MM.1S (cell line): ENCODE measurements at regions not wholly inside any gene's neighbourhood (a gene's known extent, or its start where the extent isn't known, plus 50 kb on each side); places are given as distances from the start of the nearest gene placed in this dataset.

ENCODE experiments used
- DNase-seq: peaks from one replicate; pipeline ENCODE4 v3.0.0-alpha.2; 2015
- H2AFZ ChIP-seq: fragments of 300-600 bp; sonication (generic); 2 replicates; pipeline ENCODE4 v1.6.0; 2016; ENCODE audit warnings: antibody characterized with exemption, low read length
- H3F3A ChIP-seq: fragments of 300-600 bp; sonication (generic); 2 replicates; pipeline ENCODE4 v1.6.1; 2016; ENCODE audit warnings: mild to moderate bottlenecking, antibody characterized with exemption, low read length, moderate library complexity, mixed read lengths; ENCODE audit not compliant: insufficient read depth
- H3K27ac ChIP-seq: fragments of 300-600 bp; sonication (generic); 2 replicates; pipeline ENCODE4 v1.5.1; 2016; ENCODE audit warnings: mild to moderate bottlenecking, low read length
- H3K27me3 ChIP-seq: fragments of 300-600 bp; sonication (generic); replicated peaks from 2 replicates; pipeline ENCODE4 v1.6.0; 2016; ENCODE audit warnings: low read length; ENCODE audit not compliant: insufficient read depth
- H3K36me3 ChIP-seq: fragments of 300-600 bp; sonication (generic); replicated peaks from 2 replicates; pipeline ENCODE4 v1.6.1; 2016; ENCODE audit warnings: mild to moderate bottlenecking, low read length, mixed read lengths; ENCODE audit not compliant: insufficient read depth
- H3K4me1 ChIP-seq: fragments of 300-600 bp; sonication (generic); 2 replicates; pipeline ENCODE4 v1.6.1; 2016; ENCODE audit warnings: low read length, mixed read lengths
- H3K4me2 ChIP-seq: fragments of 300-600 bp; sonication (generic); 2 replicates; pipeline ENCODE4 v1.6.0; 2016; ENCODE audit warnings: low read depth, low read length
- H3K4me3 ChIP-seq: fragments of 300-600 bp; sonication (generic); 2 replicates; pipeline ENCODE4 v1.5.1; 2016; ENCODE audit warnings: low read length, mixed read lengths
- H3K79me2 ChIP-seq: fragments of 300-600 bp; sonication (generic); 2 replicates; pipeline ENCODE4 v1.6.1; 2016; ENCODE audit warnings: mixed run types, low read length, mixed read lengths
- H3K9ac ChIP-seq: fragments of 300-600 bp; sonication (generic); 2 replicates; pipeline ENCODE4 v1.6.1; 2016; ENCODE audit warnings: low read length, mixed read lengths
- H3K9me2 ChIP-seq: fragments of 300-600 bp; sonication (generic); replicated peaks from 2 replicates; pipeline ENCODE4 v1.6.1; 2016; ENCODE audit warnings: mild to moderate bottlenecking, low read length, mixed read lengths; ENCODE audit not compliant: insufficient read depth
- H3K9me3 ChIP-seq: fragments of 300-600 bp; sonication (generic); replicated peaks from 2 replicates; pipeline ENCODE4 v1.6.1; 2016; ENCODE audit warnings: mild to moderate bottlenecking, low read length, mixed read lengths; ENCODE audit not compliant: insufficient read depth
- H4K20me1 ChIP-seq: fragments of 300-600 bp; sonication (generic); 2 replicates; pipeline ENCODE4 v1.6.1; 2016; ENCODE audit warnings: mild to moderate bottlenecking, low read length, moderate library complexity, mixed read lengths; ENCODE audit not compliant: insufficient read depth
- CTCF ChIP-seq: fragments of 300-600 bp; sonication (generic); IDR thresholded peaks from 2 replicates; pipeline ENCODE4 v1.5.1; 2016; ENCODE audit warnings: antibody characterized with exemption, low read length, mixed read lengths
- EZH2 ChIP-seq: fragments of 300-600 bp; sonication (generic); optimal IDR thresholded peaks from 2 replicates; pipeline ENCODE3; 2017; ENCODE audit warnings: low read depth, mild to moderate bottlenecking, antibody characterized with exemption, low read length, mixed read lengths
- EZH2phosphoT487 ChIP-seq: fragments of 300-600 bp; sonication (generic); IDR thresholded peaks from 2 replicates; pipeline ENCODE4 v1.6.1; 2018; ENCODE audit warnings: antibody characterized with exemption, low read length

DNA sequence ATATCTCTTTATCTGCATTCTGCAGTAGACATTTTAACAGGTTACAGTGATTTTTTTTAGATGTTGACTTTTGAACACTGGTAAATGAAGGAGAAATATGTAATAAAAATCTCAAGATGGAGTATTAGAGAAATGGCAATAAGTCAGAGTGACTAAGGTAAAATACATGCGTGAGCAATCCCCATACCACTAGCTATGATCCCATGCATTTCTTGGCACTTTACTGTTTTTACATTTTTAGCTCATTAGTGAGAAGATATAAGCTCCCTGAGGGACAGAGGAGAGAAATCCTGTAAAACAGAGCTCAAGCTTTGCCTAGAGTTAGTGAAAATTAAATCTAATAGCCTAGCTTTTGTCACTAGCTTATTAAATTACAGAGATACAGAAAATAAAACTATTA, 181.9 kb upstream of the TRPM3 start:
- H3K9ac ChIP-seq = no peak overlapping the region
- no peaks in the 10 kb centered on the region for H3K36me3 ChIP-seq
- peak overlapping the region; percentile 18; the same call in 1 of the 2 replicates for H2AFZ ChIP-seq
- no peaks in the 10 kb centered on the region for H3K9me3 ChIP-seq
- no peak for DNase-seq
- H3K4me2 ChIP-seq = no peak overlapping the region
- H3K27ac ChIP-seq = no peak overlapping the region
- H3K4me3 ChIP-seq = no peak overlapping the region
- TF ChIP-seq EZH2phosphoT487 (no peak), CTCF (no peak), EZH2 (no peak)
- H3K79me2 ChIP-seq = no peaks in the 10 kb centered on the region
- peaks cover 20% of the 10 kb centered on the region for H3K4me1 ChIP-seq
- H3K27me3 ChIP-seq = no peaks in the 10 kb centered on the region
- 0 out of 2 replicates have a peak, but pooled peaks cover 4% of the 10 kb centered on the region for H3F3A ChIP-seq
- no peaks in the 10 kb centered on the region for H3K9me2 ChIP-seq
- H4K20me1 ChIP-seq = no peaks in the 10 kb centered on the region

DNA sequence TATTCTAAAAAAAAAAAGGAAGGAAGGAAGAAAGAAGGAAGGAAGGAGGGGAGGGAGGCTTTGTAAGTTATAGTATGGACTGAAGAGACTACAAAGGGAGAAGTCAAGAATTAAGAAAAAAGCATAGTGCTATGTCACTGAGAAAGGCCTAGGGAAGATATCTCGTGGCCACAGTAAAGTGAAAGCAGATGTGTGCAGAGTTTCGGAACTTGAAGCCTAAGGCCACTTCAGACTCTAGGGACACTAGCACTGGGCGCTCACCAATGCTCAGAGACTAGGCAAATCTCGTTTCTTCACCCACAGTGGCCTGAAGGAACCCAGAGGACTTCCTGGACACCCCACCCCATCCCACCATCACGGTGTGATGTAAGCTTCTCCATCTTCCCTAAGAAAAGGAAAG, 181.4 kb upstream of the TRPM3 start:
- no peak for TF ChIP-seq CTCF
- no peak for TF ChIP-seq EZH2phosphoT487
- TF ChIP-seq EZH2 = no peak
- Histone ChIP-seq H3K4me1 (peaks cover 19% of the 10 kb centered on the region), H3K79me2 (no peaks in the 10 kb centered on the region), H3K27ac (no peak overlapping the region), H2AFZ (peak overlapping the region; percentile 18; the same call in 1 of the 2 replicates), H3K9me3 (no peaks in the 10 kb centered on the region), H3K27me3 (no peaks in the 10 kb centered on the region), H4K20me1 (no peaks in the 10 kb centered on the region), H3K4me3 (no peak overlapping the region), H3F3A (0 out of 2 replicates have a peak, but pooled peaks cover 4% of the 10 kb centered on the region), H3K36me3 (no peaks in the 10 kb centered on the region), H3K9me2 (no peaks in the 10 kb centered on the region), H3K4me2 (peak overlapping the region; percentile 12; the same call in 1 of the 2 replicates), H3K9ac (no peak overlapping the region)
- DNase-seq = peak; percentile 71

DNA sequence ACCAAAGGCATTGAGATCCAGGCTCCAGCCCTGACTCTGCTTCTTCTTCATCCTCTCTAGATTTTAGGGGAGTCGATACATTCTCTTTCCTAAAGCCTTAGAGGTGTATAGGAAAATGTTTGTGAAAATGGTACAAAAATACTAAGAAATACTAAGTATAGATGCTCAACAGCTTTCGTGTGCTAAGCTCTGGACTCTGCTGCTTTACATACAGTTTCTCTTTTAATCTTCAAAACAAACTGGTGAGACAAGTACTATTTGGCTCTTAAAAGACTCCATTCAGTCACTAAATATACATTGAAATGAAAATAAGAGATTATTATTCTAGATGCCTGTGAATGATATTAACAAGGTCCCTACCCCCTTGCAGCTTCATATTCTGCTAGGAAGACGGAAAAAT, 174.5 kb upstream of the TRPM3 start:
- H3K9ac ChIP-seq = no peak overlapping the region
- H4K20me1 ChIP-seq = no peaks in the 10 kb centered on the region
- H3K36me3 ChIP-seq = no peaks in the 10 kb centered on the region
- H3K9me3 ChIP-seq = no peaks in the 10 kb centered on the region
- TF ChIP-seq EZH2 = no peak
- TF ChIP-seq EZH2phosphoT487 = no peak
- TF ChIP-seq CTCF = no peak
- no peak overlapping the region for H3K27ac ChIP-seq
- no peaks in the 10 kb centered on the region for H3K9me2 ChIP-seq
- no peak overlapping the region for H3K4me2 ChIP-seq
- no peaks in the 10 kb centered on the region for H3F3A ChIP-seq
- no peak overlapping the region for H2AFZ ChIP-seq
- no peaks in the 10 kb centered on the region for H3K27me3 ChIP-seq
- no peak for DNase-seq
- H3K4me3 ChIP-seq = no peak overlapping the region
- H3K79me2 ChIP-seq = no peaks in the 10 kb centered on the region
- H3K4me1 ChIP-seq = no peaks in the 10 kb centered on the region; the same call in 1 of the 2 replicates
